SK-N-MC (cell line): ENCODE measurements at regions not wholly inside any gene's neighbourhood (a gene's known extent, or its start where the extent isn't known, plus 50 kb on each side); places are given as distances from the start of the nearest gene placed in this dataset.

Source experiments
- DNase-seq: peaks from one replicate; pipeline ENCODE4 v3.0.0-alpha.2; 2011; ENCODE audit warnings: low read depth, low spot score
- H3K27ac ChIP-seq: fragments of 200-600 bp; sonication (generic); 2 replicates; pipeline ENCODE4 v1.5.1; 2016; ENCODE audit warnings: mixed run types
- H3K36me3 ChIP-seq: fragments of 200-600 bp; sonication (generic); 2 replicates; pipeline ENCODE4 v1.6.1; 2017; ENCODE audit warnings: antibody characterized with exemption, low read length, mixed read lengths; ENCODE audit not compliant: insufficient read depth
- H3K4me3 ChIP-seq: fragments of 200-600 bp; sonication (generic); 2 replicates; pipeline ENCODE4 v1.5.1; 2016
- H3K9ac ChIP-seq: fragments of 200-600 bp; sonication (generic); 2 replicates; pipeline ENCODE4 v1.8.0; 2017; ENCODE audit warnings: mixed run types, mixed read lengths; ENCODE audit not compliant: insufficient read length
- H3K9me3 ChIP-seq: fragments of 200-600 bp; sonication (generic); 2 replicates; pipeline ENCODE4 v1.6.1; 2017; ENCODE audit warnings: low read depth, mild to moderate bottlenecking, antibody characterized with exemption, low read length, moderate library complexity, mixed read lengths
- EZH2 ChIP-seq: fragments of 200-600 bp; sonication (generic); IDR thresholded peaks from one replicate; pipeline ENCODE4 v1.6.1; 2017; ENCODE audit warnings: antibody characterized with exemption
- FOXP2 ChIP-seq: optimal IDR thresholded peaks from 2 replicates; pipeline ENCODE3; 2011; ENCODE audit warnings: mild to moderate bottlenecking, moderate library complexity; ENCODE audit not compliant: insufficient read depth; ENCODE audit errors: extremely low read length, control extremely low read depth
- POLR2AphosphoS5 ChIP-seq: IDR thresholded peaks from 2 replicates; pipeline ENCODE4 v1.6.1; 2012; ENCODE audit warnings: mild to moderate bottlenecking, low read depth, low read length, borderline replicate concordance

GRCh38 chr2:122635686-122636085 is 880.2 kb downstream of the TSN start:
- TF ChIP-seq FOXP2 (no peak), POLR2AphosphoS5 (no peak), EZH2 (no peak)
- H3K9me3 ChIP-seq: no peaks in the 10 kb centered on the region
- no peak for DNase-seq
- H3K4me3 ChIP-seq: no peak overlapping the region
- H3K9ac ChIP-seq: no peak overlapping the region
- H3K36me3 ChIP-seq: no peaks in the 10 kb centered on the region
- H3K27ac ChIP-seq: no peak overlapping the region

GRCh38 chr2:122636097-122636496 is 880.6 kb downstream of the TSN start:
- no peak for DNase-seq
- H3K27ac ChIP-seq: no peak overlapping the region

GRCh38 chr2:122639176-122639575 is 883.7 kb downstream of the TSN start:
- H3K27ac ChIP-seq: no peak overlapping the region
- H3K9me3 ChIP-seq: no peaks in the 10 kb centered on the region
- H3K4me3 ChIP-seq: no peak overlapping the region
- H3K9ac ChIP-seq: no peak overlapping the region
- H3K36me3 ChIP-seq: no peaks in the 10 kb centered on the region
- TF ChIP-seq POLR2AphosphoS5 (no peak), EZH2 (no peak), FOXP2 (no peak)
- no peak for DNase-seq

More at GRCh38 chr2:122636097-122636496, 880.6 kb downstream of the TSN start:
- Histone ChIP-seq H3K9ac (no peak overlapping the region), H3K4me3 (no peak overlapping the region), H3K36me3 (no peaks in the 10 kb centered on the region), H3K9me3 (no peaks in the 10 kb centered on the region)
- TF ChIP-seq EZH2 (no peak), FOXP2 (no peak), POLR2AphosphoS5 (no peak)

GRCh38 chr2:122639711-122640110 is 884.3 kb downstream of the TSN start:
- Histone ChIP-seq H3K36me3 (no peaks in the 10 kb centered on the region), H3K27ac (no peak overlapping the region), H3K9me3 (no peaks in the 10 kb centered on the region), H3K4me3 (no peak overlapping the region), H3K9ac (no peak overlapping the region)
- TF ChIP-seq FOXP2 (no peak), EZH2 (no peak), POLR2AphosphoS5 (no peak)
- no peak for DNase-seq

- TF ChIP-seq FOXP2 (no peak), EZH2 (no peak), POLR2AphosphoS5 (no peak)
- H3K36me3 ChIP-seq: no peaks in the 10 kb centered on the region
- H3K9ac ChIP-seq: no peak overlapping the region
- no peak overlapping the region for H3K27ac ChIP-seq
- no peak overlapping the region for H3K4me3 ChIP-seq
- H3K9me3 ChIP-seq: no peaks in the 10 kb centered on the region
- peak; percentile 28 for DNase-seq
Observed at GRCh38 chr2:122643725-122644329, 888.4 kb downstream of the TSN start.

GRCh38 chr2:122651236-122651635 is 895.8 kb downstream of the TSN start:
- TF ChIP-seq POLR2AphosphoS5: no peak
- TF ChIP-seq EZH2: no peak
- TF ChIP-seq FOXP2: no peak
- no peaks in the 10 kb centered on the region for H3K9me3 ChIP-seq
- no peak overlapping the region for H3K27ac ChIP-seq
- H3K36me3 ChIP-seq: no peaks in the 10 kb centered on the region
- no peak for DNase-seq
- H3K9ac ChIP-seq: no peak overlapping the region
- H3K4me3 ChIP-seq: no peak overlapping the region

- no peak for TF ChIP-seq EZH2
- no peak for TF ChIP-seq FOXP2
- TF ChIP-seq POLR2AphosphoS5: no peak
Observed at GRCh38 chr2:122651780-122652179, 896.3 kb downstream of the TSN start.

GRCh38 chr2:122652670-122653069 is 897.2 kb downstream of the TSN start:
- no peak for TF ChIP-seq FOXP2
- no peak overlapping the region for H3K27ac ChIP-seq
- H3K9ac ChIP-seq: no peak overlapping the region
- no peaks in the 10 kb centered on the region for H3K36me3 ChIP-seq
- no peaks in the 10 kb centered on the region for H3K9me3 ChIP-seq
- no peak overlapping the region for H3K4me3 ChIP-seq
- DNase-seq: no peak

More at GRCh38 chr2:122651780-122652179, 896.3 kb downstream of the TSN start:
- DNase-seq: no peak
- no peak overlapping the region for H3K9ac ChIP-seq
- H3K27ac ChIP-seq: no peak overlapping the region
- no peaks in the 10 kb centered on the region for H3K36me3 ChIP-seq
- no peaks in the 10 kb centered on the region for H3K9me3 ChIP-seq
- no peak overlapping the region for H3K4me3 ChIP-seq

GRCh38 chr2:122656403-122656802 is 901.0 kb downstream of the TSN start:
- DNase-seq: no peak
- no peaks in the 10 kb centered on the region for H3K9me3 ChIP-seq
- no peak overlapping the region for H3K27ac ChIP-seq
- H3K9ac ChIP-seq: no peak overlapping the region
- TF ChIP-seq EZH2 (no peak), FOXP2 (no peak), POLR2AphosphoS5 (no peak)
- H3K36me3 ChIP-seq: no peaks in the 10 kb centered on the region
- no peak overlapping the region for H3K4me3 ChIP-seq

- Histone ChIP-seq H3K4me3 (no peak overlapping the region), H3K27ac (no peak overlapping the region)
- DNase-seq: no peak
Observed at GRCh38 chr2:122660786-122661634, 905.6 kb downstream of the TSN start.

More at GRCh38 chr2:122660786-122661634, 905.6 kb downstream of the TSN start:
- no peak overlapping the region for H3K9ac ChIP-seq
- TF ChIP-seq POLR2AphosphoS5 (no peak), FOXP2 (no peak), EZH2 (no peak)
- H3K9me3 ChIP-seq: no peaks in the 10 kb centered on the region
- H3K36me3 ChIP-seq: no peaks in the 10 kb centered on the region
